Epithelial cell of proximal tubule (primary cell): ENCODE measurements at regions not wholly inside any gene's neighbourhood (a gene's known extent, or its start where the extent isn't known, plus 50 kb on each side); places are given as distances from the start of the nearest gene placed in this dataset.
"Not testable (repeated sequence)": the region's sequence is repeated elsewhere in the genome, so short reads cannot be mapped to it uniquely, and the experiment has no call there.

ENCODE experiments used
- DNase-seq: peaks from one replicate; pipeline ENCODE4 v3.0.0-alpha.2; 2011; ENCODE audit warnings: low read depth
- H3K4me3 ChIP-seq: 2 replicates; pipeline ENCODE4 v1.5.1; 2011; ENCODE audit warnings: low read depth, mild to moderate bottlenecking, low read length
- TF ChIP-seq, protein P1 (sequence below): conservative IDR thresholded peaks from 2 replicates; pipeline ENCODE4 v1.5.1; 2012; ENCODE audit warnings: low read depth, mild to moderate bottlenecking, low read length

DNA sequence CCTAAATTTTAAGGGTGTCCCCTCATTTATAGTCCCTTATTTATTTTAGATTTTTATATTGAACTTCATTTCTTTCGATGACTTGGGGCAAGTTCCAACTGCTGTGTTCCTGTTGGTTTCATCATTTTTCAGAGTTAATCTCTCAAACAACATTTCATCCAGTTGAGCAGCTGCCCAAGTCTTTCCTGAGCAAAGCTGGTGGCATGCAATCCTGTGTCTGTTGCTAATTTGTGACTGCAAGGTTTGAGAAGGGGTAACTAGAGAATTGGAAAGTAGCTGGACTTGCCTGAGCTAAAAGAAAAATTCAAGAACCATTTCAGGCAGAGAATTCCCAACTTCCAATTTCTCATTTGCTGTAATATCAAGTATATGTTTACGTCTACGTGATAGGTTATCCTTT is 881.5 kb upstream of the SLC35B3 start:
- TF ChIP-seq, protein P1, sequence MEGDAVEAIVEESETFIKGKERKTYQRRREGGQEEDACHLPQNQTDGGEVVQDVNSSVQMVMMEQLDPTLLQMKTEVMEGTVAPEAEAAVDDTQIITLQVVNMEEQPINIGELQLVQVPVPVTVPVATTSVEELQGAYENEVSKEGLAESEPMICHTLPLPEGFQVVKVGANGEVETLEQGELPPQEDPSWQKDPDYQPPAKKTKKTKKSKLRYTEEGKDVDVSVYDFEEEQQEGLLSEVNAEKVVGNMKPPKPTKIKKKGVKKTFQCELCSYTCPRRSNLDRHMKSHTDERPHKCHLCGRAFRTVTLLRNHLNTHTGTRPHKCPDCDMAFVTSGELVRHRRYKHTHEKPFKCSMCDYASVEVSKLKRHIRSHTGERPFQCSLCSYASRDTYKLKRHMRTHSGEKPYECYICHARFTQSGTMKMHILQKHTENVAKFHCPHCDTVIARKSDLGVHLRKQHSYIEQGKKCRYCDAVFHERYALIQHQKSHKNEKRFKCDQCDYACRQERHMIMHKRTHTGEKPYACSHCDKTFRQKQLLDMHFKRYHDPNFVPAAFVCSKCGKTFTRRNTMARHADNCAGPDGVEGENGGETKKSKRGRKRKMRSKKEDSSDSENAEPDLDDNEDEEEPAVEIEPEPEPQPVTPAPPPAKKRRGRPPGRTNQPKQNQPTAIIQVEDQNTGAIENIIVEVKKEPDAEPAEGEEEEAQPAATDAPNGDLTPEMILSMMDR = no peak
- DNase-seq = no peak
- H3K4me3 ChIP-seq = no peak overlapping the region

DNA sequence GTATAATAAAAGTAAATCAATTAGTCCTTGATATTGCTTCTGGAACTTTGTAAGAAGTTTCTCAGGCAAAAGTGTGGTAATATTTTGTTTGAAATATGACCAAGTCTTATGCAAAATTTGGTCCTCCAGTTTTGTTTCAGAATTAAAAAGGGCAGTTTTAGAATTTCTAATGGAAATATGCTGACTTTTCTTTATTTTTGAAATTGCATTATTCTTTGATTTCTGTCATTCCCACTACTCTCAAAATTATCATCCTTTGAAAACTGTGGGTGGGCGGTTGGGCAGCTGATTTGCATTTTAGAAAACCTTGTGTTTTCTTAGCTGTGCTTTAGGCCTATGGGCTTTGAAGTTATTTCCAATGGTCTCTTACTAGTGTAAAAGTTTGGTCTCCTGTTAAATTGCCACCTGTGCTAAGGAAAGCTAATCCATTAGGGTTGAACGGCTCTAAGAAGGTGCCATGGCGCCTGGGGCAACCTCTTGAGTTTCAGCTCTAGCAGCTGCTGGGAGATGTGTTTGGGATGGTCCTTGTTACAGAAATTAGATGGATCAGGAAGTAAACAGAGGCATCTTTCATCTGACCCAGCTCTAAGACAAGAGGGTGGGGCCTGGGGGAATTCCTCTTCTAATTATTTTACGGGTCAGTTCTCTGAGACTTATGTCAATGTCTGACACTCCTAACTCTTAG is 880.8 kb upstream of the SLC35B3 start:
- DNase-seq = no peak
- H3K4me3 ChIP-seq = no peak overlapping the region
- TF ChIP-seq, protein P1 = no peak

DNA sequence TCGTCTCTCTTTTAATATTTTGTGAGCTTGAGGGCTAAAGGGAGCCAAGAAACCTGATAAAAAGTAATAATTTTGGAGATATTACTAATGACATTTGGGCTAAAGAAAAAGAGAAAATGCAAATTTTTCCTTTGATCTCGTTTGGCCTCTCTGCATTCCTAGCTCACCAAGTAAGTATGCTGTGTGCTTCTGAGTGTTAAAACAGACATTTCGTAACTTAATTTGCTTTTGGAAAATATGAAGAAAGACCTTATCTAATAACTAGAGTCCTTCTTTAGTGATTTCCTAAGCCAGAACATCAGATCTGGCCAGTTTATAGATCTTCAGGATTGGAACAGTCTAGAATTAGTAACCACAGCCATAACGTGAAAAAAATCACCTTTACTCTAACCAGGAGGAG is 872.9 kb upstream of the SLC35B3 start:
- TF ChIP-seq, protein P1 = no peak
- H3K4me3 ChIP-seq = no peak overlapping the region
- no peak for DNase-seq

DNA sequence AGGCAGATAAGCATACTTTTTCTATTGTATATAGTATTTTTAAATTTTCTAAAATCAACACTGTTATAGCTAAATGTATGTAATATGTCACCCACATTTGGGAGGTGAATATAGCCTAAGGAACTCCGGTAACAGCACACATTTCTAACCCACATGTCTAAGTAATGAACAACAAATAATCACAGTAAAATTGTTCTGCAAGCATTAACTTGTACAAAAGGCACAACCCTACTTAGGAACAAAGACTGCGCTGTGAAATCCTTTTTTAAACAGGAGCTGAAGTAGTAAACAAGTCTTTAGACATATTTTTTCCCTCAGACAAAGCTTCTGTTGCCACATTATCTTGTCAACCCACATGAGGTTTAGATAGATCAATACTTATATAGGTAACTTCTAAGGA is 872.4 kb upstream of the SLC35B3 start:
- TF ChIP-seq, protein P1 = no peak
- no peak for DNase-seq
- H3K4me3 ChIP-seq = no peak overlapping the region

DNA sequence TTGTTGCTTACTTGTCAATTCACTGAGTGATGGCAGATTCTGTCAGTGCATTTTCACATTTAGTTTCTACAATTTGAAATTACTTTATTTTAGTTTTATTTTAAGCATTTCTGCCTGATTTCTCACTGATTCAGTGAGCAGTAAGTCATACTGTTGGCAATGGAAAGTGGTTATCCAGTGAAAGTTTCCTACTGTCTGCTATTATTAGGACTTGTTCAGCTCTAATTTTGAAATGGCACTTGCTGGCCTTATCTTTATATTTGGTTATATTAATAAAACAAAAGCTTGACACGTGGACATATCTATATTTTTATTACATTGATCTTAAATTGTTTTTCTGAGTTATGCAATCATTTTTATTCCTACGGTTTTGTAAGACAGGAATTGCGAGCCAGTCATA is 871.8 kb upstream of the SLC35B3 start:
- no peak overlapping the region for H3K4me3 ChIP-seq
- no peak for DNase-seq
- TF ChIP-seq, protein P1 = no peak

DNA sequence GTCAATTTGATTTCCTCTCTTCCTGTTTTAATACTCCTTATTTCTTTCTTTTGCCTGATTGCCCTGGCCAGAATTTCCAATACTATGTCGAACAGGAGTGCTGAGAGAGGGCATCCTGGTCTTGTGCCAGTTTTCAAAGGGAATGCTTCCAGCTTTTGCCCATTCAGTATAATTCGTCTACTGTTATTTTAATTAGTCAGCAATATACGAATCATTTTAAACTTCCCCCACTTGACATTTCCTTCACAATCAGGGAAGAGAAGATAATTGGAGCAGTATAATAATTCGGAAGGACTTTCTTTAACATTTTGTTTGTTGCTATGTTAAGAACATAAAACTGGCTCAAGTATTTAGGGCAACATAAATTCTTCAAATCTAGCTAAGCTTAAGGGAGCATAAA is 860.3 kb upstream of the SLC35B3 start:
- DNase-seq = no peak
- TF ChIP-seq, protein P1 = no peak
- no peak overlapping the region for H3K4me3 ChIP-seq

DNA sequence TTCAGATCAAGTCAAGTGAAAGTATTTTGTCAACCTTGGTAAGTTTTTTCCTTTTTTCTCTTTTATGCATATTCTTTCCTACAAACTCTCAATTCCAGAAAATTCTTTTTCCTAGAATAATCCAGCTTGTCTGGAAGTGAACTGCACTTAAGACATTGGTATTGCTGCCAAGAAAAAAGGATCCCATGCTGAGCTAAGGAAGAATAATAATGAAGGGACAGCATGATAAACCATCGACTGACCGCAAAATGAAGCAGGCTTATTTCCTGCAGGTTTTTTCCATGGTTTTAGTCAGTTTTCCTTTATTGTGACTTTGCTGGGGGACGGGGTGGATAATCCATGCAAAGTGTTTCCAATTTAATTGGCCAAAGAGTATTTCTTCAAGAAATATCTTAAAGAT is 857.6 kb upstream of the SLC35B3 start:
- no peak for DNase-seq
- TF ChIP-seq, protein P1 = no peak
- H3K4me3 ChIP-seq = no peak overlapping the region

DNA sequence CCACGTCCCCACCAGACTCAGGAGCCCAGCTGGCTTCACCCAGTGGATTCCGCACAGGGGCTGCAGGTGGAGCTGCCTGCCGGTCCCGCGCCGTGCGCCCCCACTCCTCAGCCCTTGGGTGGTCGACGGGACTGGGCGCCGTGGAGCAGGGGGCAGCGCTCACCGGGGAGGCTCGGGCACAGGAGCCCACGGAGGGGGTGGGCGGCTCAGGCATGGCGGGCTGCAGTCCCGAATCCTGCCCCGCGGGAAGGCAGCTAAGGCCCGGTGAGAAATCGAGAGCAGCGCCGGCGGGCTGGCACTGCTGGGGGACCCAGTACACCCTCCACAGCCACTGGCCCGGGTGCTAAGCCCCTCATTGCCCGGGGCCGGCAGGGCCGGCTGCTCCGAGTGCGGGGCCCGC is 855.0 kb upstream of the SLC35B3 start:
- DNase-seq, H3K4me3 ChIP-seq: not testable (repeated sequence)
